HepG2 (cell line): ENCODE measurements at regions not wholly inside any gene's neighbourhood (a gene's known extent, or its start where the extent isn't known, plus 50 kb on each side); places are given as distances from the start of the nearest gene placed in this dataset.

ENCODE experiments used
- ATAC-seq: fragments of 200-7000 bp; cut with Tn5 transposase; 3 replicates; pipeline ENCODE4 v1.9.1; 2020; ENCODE audit warnings: mild to moderate bottlenecking, moderate library complexity
- BruUV-seq: library from RNA; stranded (reverse); fragments of 400-500 nt; replicated peaks from 2 replicates; lab custom pipeline; 2021; lab: Mats Ljungman, UMichigan
- CTCF ChIA-PET: fragments of 300-600 bp; formaldehyde crosslinking; extraction: SDS; loops from one replicate; lab custom pipeline; 2021; ENCODE audit warnings: low total read pairs, inconsistent platforms, low intra/inter-chr PET ratio; lab: Yijun Ruan, JAX
- POLR2A ChIA-PET: fragments of 350-600 bp; sonication (Branson Sonifier 250); formaldehyde crosslinking; loops from one replicate; lab custom pipeline; 2020; ENCODE audit warnings: antibody characterized with exemption, inconsistent platforms; lab: Yijun Ruan, JAX
- DNase-seq: peaks from one replicate; pipeline ENCODE4 v3.0.0-alpha.2; 2015; ENCODE audit warnings: low spot score
- FAIRE-seq: peaks from 3 replicates; lab custom pipeline; 2011; peaks lifted over from hg19 to GRCh38; lab: Jason Lieb, UNC
- H2AFZ ChIP-seq: one replicate; pipeline ENCODE4 v1.6.1; 2011; ENCODE audit warnings: low read length, inconsistent platforms
- H3K27ac ChIP-seq: fragments of 300-600 bp; 3 replicates; pipeline ENCODE4 v1.8.0; 2011; ENCODE audit warnings: mixed run types, mild to moderate bottlenecking, mixed read lengths, low read length, inconsistent platforms; ENCODE audit not compliant: insufficient read depth; ENCODE audit errors: extremely low read length
- H3K27me3 ChIP-seq, 2 experiments: fragments of 200-600 bp in 1 of 2; 2 replicates in 1 of 2; 3 replicates in 1 of 2; pipeline versions ENCODE4 v1.6.0 to v1.8.0; 2011; ENCODE audit warnings: low read length in 2 of 2, mild to moderate bottlenecking in 2 of 2, moderate library complexity in 2 of 2, inconsistent platforms in 1 of 2; ENCODE audit not compliant: insufficient read depth in 2 of 2, control insufficient read depth in 1 of 2
- H3K36me3 ChIP-seq, 2 experiments: fragments of 200-600 bp in 1 of 2; replicated peaks in 1 of 2; 2 replicates in 1 of 2; 3 replicates in 1 of 2; pipeline versions ENCODE4 v1.5.1 to v1.8.0; 2011; ENCODE audit warnings: low read length in 2 of 2, inconsistent platforms in 1 of 2; ENCODE audit not compliant: insufficient read depth in 2 of 2, control insufficient read depth in 1 of 2
- H3K4me1 ChIP-seq: 2 replicates; pipeline ENCODE4 v1.5.1; 2012; ENCODE audit warnings: low read length, inconsistent platforms; ENCODE audit not compliant: insufficient read depth
- H3K4me2 ChIP-seq: 2 replicates; pipeline ENCODE4 v1.6.0; 2011; ENCODE audit warnings: low read depth, low read length, inconsistent platforms
- H3K4me3 ChIP-seq, 3 experiments: fragments of 200-600 bp in 1 of 3; sonication (generic), shearing (Covaris generic) in 1 of 3; replicated peaks in 1 of 3; 2 replicates each; pipeline ENCODE4 v1.5.1; 2011 to 2016; ENCODE audit warnings: low read length in 3 of 3, inconsistent platforms in 2 of 3, low read depth in 2 of 3, mild to moderate bottlenecking in 2 of 3, control low read depth in 1 of 3, mixed read lengths in 1 of 3; ENCODE audit not compliant: insufficient read depth in 1 of 3
- H3K79me2 ChIP-seq: one replicate; pipeline ENCODE4 v1.6.1; 2011; ENCODE audit warnings: low read length, inconsistent platforms; ENCODE audit not compliant: insufficient read depth
- H3K9ac ChIP-seq: 2 replicates; pipeline ENCODE4 v1.6.0; 2011; ENCODE audit warnings: mild to moderate bottlenecking, low read depth, low read length, inconsistent platforms; ENCODE audit not compliant: insufficient read depth
- H3K9me3 ChIP-seq: 2 replicates; pipeline ENCODE4 v1.5.1; 2012; ENCODE audit warnings: mild to moderate bottlenecking, low read length
- H4K20me1 ChIP-seq: 2 replicates; pipeline ENCODE4 v1.6.0; 2011; ENCODE audit warnings: inconsistent platforms, mild to moderate bottlenecking, low read length, moderate library complexity; ENCODE audit not compliant: insufficient read depth
- MAFF ChIP-seq: IDR thresholded peaks from 2 replicates; pipeline ENCODE4 v1.6.1; 2011; ENCODE audit warnings: low read depth, low read length, improper control_type of control experiment
- PRDM4 ChIP-seq: sonication (generic); formaldehyde crosslinking; IDR thresholded peaks from 2 replicates; pipeline ENCODE4 v1.9.0; 2021; ENCODE audit warnings: missing genetic modification reagents, borderline replicate concordance
- ZBTB7B ChIP-seq: sonication (generic); formaldehyde crosslinking; IDR thresholded peaks from 2 replicates; pipeline ENCODE4 v1.4.0; 2020; ENCODE audit warnings: missing genetic modification reagents
- WGBS: methylation state at CpG from one replicate; pipeline ENCODE4 v1.1.6; 2017; ENCODE audit warnings: low lambda C conversion rate; 5-methylcytosine and 5-hydroxymethylcytosine counted together
- in situ Hi-C: cut with HindIII; loops from 2 replicates; pipeline ENCODE4 v1.10.0; 2017; ENCODE audit warnings: low pct_unique_long_range_greater_than_20kb; ENCODE audit not compliant: extremely low pct_ligation_motif_present
- intact Hi-C: fragments of 100-400 bp; cut with micrococcal nuclease; formaldehyde crosslinking; loops from one replicate; pipeline ENCODE4 v1.10.0; 2022; ENCODE audit not compliant: unreplicated experiment
- TF ChIP-seq, protein P1 (sequence below): sonication (generic); formaldehyde crosslinking; IDR thresholded peaks from 2 replicates; pipeline ENCODE4 v1.5.0; 2020; ENCODE audit warnings: mild to moderate bottlenecking, missing genetic modification reagents

DNA sequence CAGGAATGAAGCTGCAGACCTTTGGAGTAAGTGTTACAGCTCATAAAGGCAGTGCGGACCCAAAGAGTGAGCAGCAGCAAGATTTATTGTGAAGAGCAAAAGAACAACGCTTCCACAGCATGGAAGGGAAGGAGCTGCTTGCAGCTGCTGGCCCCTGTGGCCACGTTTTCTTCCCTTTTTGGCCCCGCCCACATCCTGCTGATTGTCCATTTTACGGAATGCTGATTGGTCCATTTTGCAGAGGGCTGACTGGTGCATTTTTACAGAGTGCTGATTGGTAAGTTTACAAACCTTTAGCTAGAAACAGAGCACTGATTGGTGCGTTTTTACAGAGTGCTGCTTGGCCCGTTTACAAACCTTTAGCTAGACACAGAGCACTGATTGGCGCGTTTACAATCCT lies 841.5 kb downstream of the CDH11 start (continued):
- peak; percentile 75 for TF ChIP-seq MAFF

- FAIRE-seq: no peak
- ChIA-PET POLR2A (no interaction called here), CTCF (no interaction called here)
- Histone ChIP-seq H3K36me3 (no peaks in the 10 kb centered on the region), H3K27me3 (no peaks in the 10 kb centered on the region), H3K4me2 (no peak overlapping the region), H4K20me1 (no peaks in the 10 kb centered on the region), H3K4me1 (no peaks in the 10 kb centered on the region), H2AFZ (no peak overlapping the region), H3K4me3 (no peak overlapping the region)
- intact Hi-C loops: no loop called here
- TF ChIP-seq ZBTB7B (CRISPR knock-in tag) (no peak), PRDM4 (CRISPR knock-in tag) (no peak)
- TF ChIP-seq, protein P1, sequence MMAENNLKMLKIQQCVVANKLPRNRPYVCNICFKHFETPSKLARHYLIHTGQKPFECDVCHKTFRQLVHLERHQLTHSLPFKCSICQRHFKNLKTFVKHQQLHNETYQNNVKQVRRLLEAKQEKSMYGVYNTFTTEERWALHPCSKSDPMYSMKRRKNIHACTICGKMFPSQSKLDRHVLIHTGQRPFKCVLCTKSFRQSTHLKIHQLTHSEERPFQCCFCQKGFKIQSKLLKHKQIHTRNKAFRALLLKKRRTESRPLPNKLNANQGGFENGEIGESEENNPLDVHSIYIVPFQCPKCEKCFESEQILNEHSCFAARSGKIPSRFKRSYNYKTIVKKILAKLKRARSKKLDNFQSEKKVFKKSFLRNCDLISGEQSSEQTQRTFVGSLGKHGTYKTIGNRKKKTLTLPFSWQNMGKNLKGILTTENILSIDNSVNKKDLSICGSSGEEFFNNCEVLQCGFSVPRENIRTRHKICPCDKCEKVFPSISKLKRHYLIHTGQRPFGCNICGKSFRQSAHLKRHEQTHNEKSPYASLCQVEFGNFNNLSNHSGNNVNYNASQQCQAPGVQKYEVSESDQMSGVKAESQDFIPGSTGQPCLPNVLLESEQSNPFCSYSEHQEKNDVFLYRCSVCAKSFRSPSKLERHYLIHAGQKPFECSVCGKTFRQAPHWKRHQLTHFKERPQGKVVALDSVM: no peak
- TF ChIP-seq, all 625 proteins: peak for 0
- no peak for ATAC-seq
- WGBS: 5% methylated on average over 1 of the region's 1 CpG
- no TSS peak for BruUV-seq
- Histone ChIP-seq H3K27ac (no peak overlapping the region), H3K9ac (no peak overlapping the region), H3K9me3 (peaks cover 26% of the 10 kb centered on the region; the same call in 1 of the 2 replicates), H3K79me2 (no peaks in the 10 kb centered on the region)
- in situ Hi-C loops: no loop called here
- no peak for DNase-seq
Measured at GRCh38 chr16:64278196-64278595, 843.7 kb downstream of the CDH11 start.
